ENCODE measurements at regions not wholly inside any gene's neighbourhood (a gene's known extent, or its start where the extent isn't known, plus 50 kb on each side); places are given as distances from the start of the nearest gene placed in this dataset.

DNA sequence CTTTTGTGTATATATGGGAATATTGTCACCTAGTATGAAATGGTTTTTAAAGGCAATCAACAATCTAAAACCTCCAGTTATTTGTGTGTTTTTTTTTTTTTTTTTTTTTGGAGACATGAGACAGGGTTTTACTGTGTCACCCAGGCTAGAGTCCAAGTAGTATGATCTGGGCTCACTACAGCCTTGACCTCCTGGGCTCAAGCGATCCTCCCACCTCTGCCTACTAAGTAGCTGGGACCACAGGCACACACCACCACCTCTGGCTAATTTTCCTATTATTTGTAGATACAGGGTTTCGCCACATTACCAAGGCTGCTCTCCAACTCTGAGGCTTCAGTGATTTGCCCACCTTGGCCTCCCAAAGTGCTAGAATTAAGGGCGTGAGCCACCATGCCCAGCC, 349.9 kb downstream of the UTRN start (continued):
- TF ChIP-seq, protein P1, sequence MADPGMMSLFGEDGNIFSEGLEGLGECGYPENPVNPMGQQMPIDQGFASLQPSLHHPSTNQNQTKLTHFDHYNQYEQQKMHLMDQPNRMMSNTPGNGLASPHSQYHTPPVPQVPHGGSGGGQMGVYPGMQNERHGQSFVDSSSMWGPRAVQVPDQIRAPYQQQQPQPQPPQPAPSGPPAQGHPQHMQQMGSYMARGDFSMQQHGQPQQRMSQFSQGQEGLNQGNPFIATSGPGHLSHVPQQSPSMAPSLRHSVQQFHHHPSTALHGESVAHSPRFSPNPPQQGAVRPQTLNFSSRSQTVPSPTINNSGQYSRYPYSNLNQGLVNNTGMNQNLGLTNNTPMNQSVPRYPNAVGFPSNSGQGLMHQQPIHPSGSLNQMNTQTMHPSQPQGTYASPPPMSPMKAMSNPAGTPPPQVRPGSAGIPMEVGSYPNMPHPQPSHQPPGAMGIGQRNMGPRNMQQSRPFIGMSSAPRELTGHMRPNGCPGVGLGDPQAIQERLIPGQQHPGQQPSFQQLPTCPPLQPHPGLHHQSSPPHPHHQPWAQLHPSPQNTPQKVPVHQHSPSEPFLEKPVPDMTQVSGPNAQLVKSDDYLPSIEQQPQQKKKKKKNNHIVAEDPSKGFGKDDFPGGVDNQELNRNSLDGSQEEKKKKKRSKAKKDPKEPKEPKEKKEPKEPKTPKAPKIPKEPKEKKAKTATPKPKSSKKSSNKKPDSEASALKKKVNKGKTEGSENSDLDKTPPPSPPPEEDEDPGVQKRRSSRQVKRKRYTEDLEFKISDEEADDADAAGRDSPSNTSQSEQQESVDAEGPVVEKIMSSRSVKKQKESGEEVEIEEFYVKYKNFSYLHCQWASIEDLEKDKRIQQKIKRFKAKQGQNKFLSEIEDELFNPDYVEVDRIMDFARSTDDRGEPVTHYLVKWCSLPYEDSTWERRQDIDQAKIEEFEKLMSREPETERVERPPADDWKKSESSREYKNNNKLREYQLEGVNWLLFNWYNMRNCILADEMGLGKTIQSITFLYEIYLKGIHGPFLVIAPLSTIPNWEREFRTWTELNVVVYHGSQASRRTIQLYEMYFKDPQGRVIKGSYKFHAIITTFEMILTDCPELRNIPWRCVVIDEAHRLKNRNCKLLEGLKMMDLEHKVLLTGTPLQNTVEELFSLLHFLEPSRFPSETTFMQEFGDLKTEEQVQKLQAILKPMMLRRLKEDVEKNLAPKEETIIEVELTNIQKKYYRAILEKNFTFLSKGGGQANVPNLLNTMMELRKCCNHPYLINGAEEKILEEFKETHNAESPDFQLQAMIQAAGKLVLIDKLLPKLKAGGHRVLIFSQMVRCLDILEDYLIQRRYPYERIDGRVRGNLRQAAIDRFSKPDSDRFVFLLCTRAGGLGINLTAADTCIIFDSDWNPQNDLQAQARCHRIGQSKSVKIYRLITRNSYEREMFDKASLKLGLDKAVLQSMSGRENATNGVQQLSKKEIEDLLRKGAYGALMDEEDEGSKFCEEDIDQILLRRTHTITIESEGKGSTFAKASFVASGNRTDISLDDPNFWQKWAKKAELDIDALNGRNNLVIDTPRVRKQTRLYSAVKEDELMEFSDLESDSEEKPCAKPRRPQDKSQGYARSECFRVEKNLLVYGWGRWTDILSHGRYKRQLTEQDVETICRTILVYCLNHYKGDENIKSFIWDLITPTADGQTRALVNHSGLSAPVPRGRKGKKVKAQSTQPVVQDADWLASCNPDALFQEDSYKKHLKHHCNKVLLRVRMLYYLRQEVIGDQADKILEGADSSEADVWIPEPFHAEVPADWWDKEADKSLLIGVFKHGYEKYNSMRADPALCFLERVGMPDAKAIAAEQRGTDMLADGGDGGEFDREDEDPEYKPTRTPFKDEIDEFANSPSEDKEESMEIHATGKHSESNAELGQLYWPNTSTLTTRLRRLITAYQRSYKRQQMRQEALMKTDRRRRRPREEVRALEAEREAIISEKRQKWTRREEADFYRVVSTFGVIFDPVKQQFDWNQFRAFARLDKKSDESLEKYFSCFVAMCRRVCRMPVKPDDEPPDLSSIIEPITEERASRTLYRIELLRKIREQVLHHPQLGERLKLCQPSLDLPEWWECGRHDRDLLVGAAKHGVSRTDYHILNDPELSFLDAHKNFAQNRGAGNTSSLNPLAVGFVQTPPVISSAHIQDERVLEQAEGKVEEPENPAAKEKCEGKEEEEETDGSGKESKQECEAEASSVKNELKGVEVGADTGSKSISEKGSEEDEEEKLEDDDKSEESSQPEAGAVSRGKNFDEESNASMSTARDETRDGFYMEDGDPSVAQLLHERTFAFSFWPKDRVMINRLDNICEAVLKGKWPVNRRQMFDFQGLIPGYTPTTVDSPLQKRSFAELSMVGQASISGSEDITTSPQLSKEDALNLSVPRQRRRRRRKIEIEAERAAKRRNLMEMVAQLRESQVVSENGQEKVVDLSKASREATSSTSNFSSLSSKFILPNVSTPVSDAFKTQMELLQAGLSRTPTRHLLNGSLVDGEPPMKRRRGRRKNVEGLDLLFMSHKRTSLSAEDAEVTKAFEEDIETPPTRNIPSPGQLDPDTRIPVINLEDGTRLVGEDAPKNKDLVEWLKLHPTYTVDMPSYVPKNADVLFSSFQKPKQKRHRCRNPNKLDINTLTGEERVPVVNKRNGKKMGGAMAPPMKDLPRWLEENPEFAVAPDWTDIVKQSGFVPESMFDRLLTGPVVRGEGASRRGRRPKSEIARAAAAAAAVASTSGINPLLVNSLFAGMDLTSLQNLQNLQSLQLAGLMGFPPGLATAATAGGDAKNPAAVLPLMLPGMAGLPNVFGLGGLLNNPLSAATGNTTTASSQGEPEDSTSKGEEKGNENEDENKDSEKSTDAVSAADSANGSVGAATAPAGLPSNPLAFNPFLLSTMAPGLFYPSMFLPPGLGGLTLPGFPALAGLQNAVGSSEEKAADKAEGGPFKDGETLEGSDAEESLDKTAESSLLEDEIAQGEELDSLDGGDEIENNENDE (IDR thresholded peaks at IDR 0.05; ENCODE audit: insufficient replicate concordance, low read length): no peak
- TF ChIP-seq ASH2L (IDR thresholded peaks at IDR 0.05; ENCODE audit: low read length) (no peak), BRCA1 (IDR thresholded peaks at IDR 0.05; ENCODE audit: low read depth, low read length) (no peak), NRF1 (IDR thresholded peaks at IDR 0.05; ENCODE audit: low read depth, low read length) (no peak)
- TF ChIP-seq, protein P2, sequence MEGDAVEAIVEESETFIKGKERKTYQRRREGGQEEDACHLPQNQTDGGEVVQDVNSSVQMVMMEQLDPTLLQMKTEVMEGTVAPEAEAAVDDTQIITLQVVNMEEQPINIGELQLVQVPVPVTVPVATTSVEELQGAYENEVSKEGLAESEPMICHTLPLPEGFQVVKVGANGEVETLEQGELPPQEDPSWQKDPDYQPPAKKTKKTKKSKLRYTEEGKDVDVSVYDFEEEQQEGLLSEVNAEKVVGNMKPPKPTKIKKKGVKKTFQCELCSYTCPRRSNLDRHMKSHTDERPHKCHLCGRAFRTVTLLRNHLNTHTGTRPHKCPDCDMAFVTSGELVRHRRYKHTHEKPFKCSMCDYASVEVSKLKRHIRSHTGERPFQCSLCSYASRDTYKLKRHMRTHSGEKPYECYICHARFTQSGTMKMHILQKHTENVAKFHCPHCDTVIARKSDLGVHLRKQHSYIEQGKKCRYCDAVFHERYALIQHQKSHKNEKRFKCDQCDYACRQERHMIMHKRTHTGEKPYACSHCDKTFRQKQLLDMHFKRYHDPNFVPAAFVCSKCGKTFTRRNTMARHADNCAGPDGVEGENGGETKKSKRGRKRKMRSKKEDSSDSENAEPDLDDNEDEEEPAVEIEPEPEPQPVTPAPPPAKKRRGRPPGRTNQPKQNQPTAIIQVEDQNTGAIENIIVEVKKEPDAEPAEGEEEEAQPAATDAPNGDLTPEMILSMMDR (IDR thresholded peaks at IDR 0.05; ENCODE audit: control extremely low read depth in 1 of 3, insufficient read depth in 1 of 3, low read depth in 1 of 3, low read length in 3 of 3): no peak

All from H1 (cell line).